ENCODE measurements at regions not wholly inside any gene's neighbourhood (a gene's known extent, or its start where the extent isn't known, plus 50 kb on each side); places are given as distances from the start of the nearest gene placed in this dataset.

- DNase-seq (ENCODE audit: low spot score) = no peak
These were observed 65.7 kb upstream of the RGMA start for GRCh38 chr15:93154666-93155065.

- DNase-seq (ENCODE audit: low spot score) = no peak
These were observed 63.9 kb upstream of the RGMA start for GRCh38 chr15:93152951-93153350.

GRCh38 chr15:93152360-93152759 is 63.3 kb upstream of the RGMA start:
- DNase-seq (ENCODE audit: low spot score) = peak; percentile 35

- DNase-seq (ENCODE audit: low spot score) = no peak
These were observed 62.2 kb upstream of the RGMA start for GRCh38 chr15:93150910-93151881.

GRCh38 chr15:93146601-93147000 is 57.6 kb upstream of the RGMA start:
- no peak for DNase-seq (ENCODE audit: low spot score)

GRCh38 chr15:93146196-93146595 is 57.2 kb upstream of the RGMA start:
- no peak for DNase-seq (ENCODE audit: low spot score)

- DNase-seq (ENCODE audit: low spot score) = no peak
These were observed 55.6 kb upstream of the RGMA start for GRCh38 chr15:93144463-93145236.

- no peak for DNase-seq (ENCODE audit: low spot score)
These were observed 54.2 kb upstream of the RGMA start for GRCh38 chr15:93143186-93143585.

- peak; percentile 27 for DNase-seq (ENCODE audit: low spot score)
These were observed 52.4 kb upstream of the RGMA start for GRCh38 chr15:93141371-93141794.

- DNase-seq (ENCODE audit: low spot score) = no peak
These were observed 50.4 kb upstream of the RGMA start for GRCh38 chr15:93139436-93139835.

- no peak for DNase-seq (ENCODE audit: low spot score)
These were observed 49.8 kb upstream of the RGMA start for GRCh38 chr15:93138681-93139250.

Measured in activated CD4-positive, alpha-beta T cell treated with anti-CD3 and anti-CD28 coated beads, Interleukin-2, Interleukin-4, amounts not matched to agents 100 ng/mL and 50 ng/mL, durations not matched to agents 16 hours and 8 hours (primary cell).